ENCODE measurements at regions not wholly inside any gene's neighbourhood (a gene's known extent, or its start where the extent isn't known, plus 50 kb on each side); places are given as distances from the start of the nearest gene placed in this dataset.
"Not testable (repeated sequence)": the region's sequence is repeated elsewhere in the genome, so short reads cannot be mapped to it uniquely, and the experiment has no call there.

GRCh38 chr6:120786682-120787081 is 547.6 kb downstream of the TBC1D32 start:
- DNase-seq = no peak

- no peak for DNase-seq
Measured at GRCh38 chr6:120786256-120786655, 548.0 kb downstream of the TBC1D32 start.

GRCh38 chr6:120785459-120786086 is 548.7 kb downstream of the TBC1D32 start:
- DNase-seq = no peak

GRCh38 chr6:120779441-120779840 is 554.8 kb downstream of the TBC1D32 start:
- DNase-seq = no peak

GRCh38 chr6:120775698-120776097 is 558.6 kb downstream of the TBC1D32 start:
- DNase-seq = no peak

GRCh38 chr6:120774275-120774674 is 560.0 kb downstream of the TBC1D32 start:
- DNase-seq = no peak

- no peak for DNase-seq
Measured at GRCh38 chr6:120771019-120771418, 563.3 kb downstream of the TBC1D32 start.

- no peak for DNase-seq
Measured at GRCh38 chr6:120764312-120764711, 570.0 kb downstream of the TBC1D32 start.

- no peak for DNase-seq
Measured at GRCh38 chr6:120759570-120759969, 574.7 kb downstream of the TBC1D32 start.

- DNase-seq = not testable (repeated sequence)
Measured at GRCh38 chr6:120748574-120748973, 585.7 kb downstream of the TBC1D32 start.

- DNase-seq = no peak
Measured at GRCh38 chr6:120736740-120737139, 597.5 kb downstream of the TBC1D32 start.

- no peak for DNase-seq
Measured at GRCh38 chr6:120735641-120736040, 598.6 kb downstream of the TBC1D32 start.

- DNase-seq = no peak
Measured at GRCh38 chr6:120711255-120711654, 623.0 kb downstream of the TBC1D32 start.

GRCh38 chr6:120700001-120700400 is 634.3 kb downstream of the TBC1D32 start:
- DNase-seq = no peak

GRCh38 chr6:120686492-120686891 is 647.8 kb downstream of the TBC1D32 start:
- DNase-seq = no peak

GRCh38 chr6:120682145-120682544 is 652.1 kb downstream of the TBC1D32 start:
- no peak for DNase-seq

GRCh38 chr6:120681204-120681603 is 653.1 kb downstream of the TBC1D32 start:
- DNase-seq = no peak

GRCh38 chr6:120675886-120676285 is 658.4 kb downstream of the TBC1D32 start:
- DNase-seq = no peak

- DNase-seq = no peak
Measured at GRCh38 chr6:120671519-120671918, 662.8 kb downstream of the TBC1D32 start.

GRCh38 chr6:120652506-120652905 is 681.8 kb downstream of the TBC1D32 start:
- no peak for DNase-seq

GRCh38 chr6:120648713-120649112 is 685.6 kb downstream of the TBC1D32 start:
- no peak for DNase-seq

GRCh38 chr6:120646101-120646500 is 688.2 kb downstream of the TBC1D32 start:
- DNase-seq = no peak

GRCh38 chr6:120632975-120633374 is 701.3 kb downstream of the TBC1D32 start:
- DNase-seq = no peak

GRCh38 chr6:120627612-120628011 is 706.7 kb downstream of the TBC1D32 start:
- no peak for DNase-seq

- DNase-seq = no peak
Measured at GRCh38 chr6:120622127-120622631, 712.1 kb downstream of the TBC1D32 start.

Data from right forelimb (tissue), 1 donor.